ENCODE measurements at regions not wholly inside any gene's neighbourhood (a gene's known extent, or its start where the extent isn't known, plus 50 kb on each side); places are given as distances from the start of the nearest gene placed in this dataset.

GRCh38 chr2:41321351-41321750 is 726.5 kb upstream of the PKDCC start:
- TF ChIP-seq CTCF (conservative IDR thresholded peaks at IDR 0.05 in 1 of 2, IDR thresholded peaks at IDR 0.05 in 1 of 2; ENCODE audit: low read depth in 1 of 2, low read length in 2 of 2) (no peak), EZH2 (IDR thresholded peaks at IDR 0.05; ENCODE audit: low read length, missing control alignments) (no peak)

Data from fibroblast of lung (primary cell).